GM19324 (cell line): ENCODE measurements at regions not wholly inside any gene's neighbourhood (a gene's known extent, or its start where the extent isn't known, plus 50 kb on each side); places are given as distances from the start of the nearest gene placed in this dataset.

Experiments used
- ATAC-seq: cut with Tn5 transposase; IDR thresholded peaks from one replicate; pipeline ENCODE4 v1.9.1; 2021; ENCODE audit warnings: mild to moderate bottlenecking, moderate library complexity; ENCODE audit not compliant: unreplicated experiment, low FRiP score

DNA sequence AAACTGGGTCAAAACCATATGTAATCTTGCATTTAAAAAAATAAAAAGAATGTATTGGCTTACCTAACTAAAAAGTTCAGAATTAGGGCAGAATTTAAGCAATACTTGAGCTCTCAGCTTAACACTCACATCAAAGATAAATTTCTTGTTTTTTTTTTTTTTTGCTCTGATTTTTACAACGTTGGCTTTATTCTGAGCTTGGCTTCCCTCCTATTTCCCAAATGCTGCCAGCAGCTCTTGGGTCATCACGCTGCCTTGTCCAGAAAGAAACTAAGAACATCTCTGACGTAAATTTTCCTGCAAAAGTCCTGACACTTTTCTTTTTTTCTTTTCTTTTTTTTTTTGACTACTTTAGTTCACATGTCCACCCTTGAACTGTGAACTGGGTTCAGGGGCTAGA lies 150.6 kb upstream of the TGFBR2 start:
- no peak for ATAC-seq

GRCh38 chr3:30456264-30456663 lies 150.1 kb upstream of the TGFBR2 start:
- ATAC-seq = no peak

- no peak for ATAC-seq
Observed at GRCh38 chr3:30457081-30457480, 149.3 kb upstream of the TGFBR2 start.

- ATAC-seq = no peak
Observed at GRCh38 chr3:30457726-30458125, 148.7 kb upstream of the TGFBR2 start.

- ATAC-seq = no peak
Observed at GRCh38 chr3:30458376-30459171, 147.8 kb upstream of the TGFBR2 start.

DNA sequence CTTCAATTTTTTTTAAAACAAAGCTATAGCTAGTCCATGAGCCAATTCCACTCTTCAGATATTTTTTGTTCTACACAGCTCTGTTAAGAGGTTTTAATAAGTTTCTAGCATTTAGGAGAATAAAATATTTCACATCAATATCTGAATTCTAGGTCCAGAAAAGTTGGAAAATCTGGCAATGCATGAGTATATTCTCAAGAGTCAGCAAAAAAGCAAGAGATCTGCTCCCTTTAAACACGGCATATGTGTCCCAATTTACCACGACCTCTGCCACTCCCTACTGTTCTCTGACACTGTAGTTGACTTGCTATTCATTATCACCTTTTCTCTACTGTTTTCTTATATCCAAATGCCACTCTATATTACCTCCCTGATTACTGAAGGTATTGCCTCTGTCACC lies 145.1 kb upstream of the TGFBR2 start:
- ATAC-seq = no peak

GRCh38 chr3:30462721-30463470 lies 143.5 kb upstream of the TGFBR2 start:
- no peak for ATAC-seq

GRCh38 chr3:30464381-30464780 lies 142.0 kb upstream of the TGFBR2 start:
- no peak for ATAC-seq

- ATAC-seq = no peak
Observed at GRCh38 chr3:30465454-30465853, 140.9 kb upstream of the TGFBR2 start.

- no peak for ATAC-seq
Observed at GRCh38 chr3:30467596-30468238, 138.7 kb upstream of the TGFBR2 start.

DNA sequence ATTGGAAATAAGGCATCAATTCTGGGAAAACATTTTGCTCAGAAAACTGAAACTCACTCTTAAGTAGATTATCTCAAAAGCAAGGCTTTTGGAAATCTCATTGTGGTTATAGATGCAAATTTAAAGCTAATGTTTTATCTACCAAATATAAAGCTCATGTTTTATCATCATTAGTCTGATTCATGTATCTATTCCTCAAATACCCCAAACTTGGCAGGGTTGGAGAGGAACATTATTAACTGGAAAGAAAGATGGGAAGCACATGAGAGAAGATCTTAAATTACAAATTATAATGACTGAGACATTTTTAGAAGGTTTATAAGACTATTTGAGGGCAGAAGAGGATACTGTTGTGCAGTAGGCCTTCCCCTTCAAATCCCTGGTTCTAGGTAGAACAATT lies 137.3 kb upstream of the TGFBR2 start:
- no peak for ATAC-seq

- no peak for ATAC-seq
Observed at GRCh38 chr3:30470496-30470895, 135.9 kb upstream of the TGFBR2 start.

DNA sequence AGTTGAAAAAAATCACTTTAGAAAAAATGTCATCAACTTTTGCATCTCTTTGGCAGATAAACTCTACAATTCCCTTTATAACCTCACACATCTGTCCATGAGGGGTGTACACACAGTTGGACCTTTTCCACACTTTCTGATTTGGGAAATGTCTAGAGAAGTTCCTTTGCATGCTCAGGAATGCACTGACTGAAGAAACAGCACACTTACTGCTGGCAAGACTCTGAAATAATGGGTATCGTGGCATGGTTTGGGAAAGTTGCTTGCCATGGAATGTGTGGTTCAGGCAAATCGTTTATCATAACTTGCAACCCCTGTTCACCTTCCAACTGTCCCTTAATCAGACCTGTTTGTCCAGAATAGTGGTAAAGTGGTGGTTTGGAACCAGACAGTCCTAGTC lies 135.3 kb upstream of the TGFBR2 start:
- ATAC-seq = no peak

GRCh38 chr3:30471796-30472489 lies 134.5 kb upstream of the TGFBR2 start:
- no peak for ATAC-seq

GRCh38 chr3:30473374-30474051 lies 132.9 kb upstream of the TGFBR2 start:
- no peak for ATAC-seq

- no peak for ATAC-seq
Observed at GRCh38 chr3:30474371-30474770, 132.0 kb upstream of the TGFBR2 start.

GRCh38 chr3:30475038-30475808 lies 131.2 kb upstream of the TGFBR2 start:
- ATAC-seq = peak; percentile 78

DNA sequence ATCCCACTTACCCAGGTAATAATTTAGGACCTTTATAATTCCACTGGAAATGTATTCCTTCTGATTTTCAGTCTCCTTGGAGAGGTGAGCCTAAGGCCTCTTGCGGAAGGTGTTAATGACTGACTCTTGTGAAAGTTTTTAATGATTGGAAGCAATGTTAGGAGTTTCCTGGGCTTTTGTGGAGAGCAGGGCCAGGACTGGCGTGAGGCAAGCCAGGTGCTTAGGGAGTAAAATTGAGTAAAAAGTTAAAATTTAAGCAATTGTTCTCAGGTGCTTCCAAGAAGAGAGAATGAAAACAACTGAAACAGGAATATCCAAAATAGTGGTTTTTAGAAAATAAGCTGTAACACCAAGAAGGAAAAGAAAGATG lies 130.6 kb upstream of the TGFBR2 start:
- ATAC-seq = no peak

DNA sequence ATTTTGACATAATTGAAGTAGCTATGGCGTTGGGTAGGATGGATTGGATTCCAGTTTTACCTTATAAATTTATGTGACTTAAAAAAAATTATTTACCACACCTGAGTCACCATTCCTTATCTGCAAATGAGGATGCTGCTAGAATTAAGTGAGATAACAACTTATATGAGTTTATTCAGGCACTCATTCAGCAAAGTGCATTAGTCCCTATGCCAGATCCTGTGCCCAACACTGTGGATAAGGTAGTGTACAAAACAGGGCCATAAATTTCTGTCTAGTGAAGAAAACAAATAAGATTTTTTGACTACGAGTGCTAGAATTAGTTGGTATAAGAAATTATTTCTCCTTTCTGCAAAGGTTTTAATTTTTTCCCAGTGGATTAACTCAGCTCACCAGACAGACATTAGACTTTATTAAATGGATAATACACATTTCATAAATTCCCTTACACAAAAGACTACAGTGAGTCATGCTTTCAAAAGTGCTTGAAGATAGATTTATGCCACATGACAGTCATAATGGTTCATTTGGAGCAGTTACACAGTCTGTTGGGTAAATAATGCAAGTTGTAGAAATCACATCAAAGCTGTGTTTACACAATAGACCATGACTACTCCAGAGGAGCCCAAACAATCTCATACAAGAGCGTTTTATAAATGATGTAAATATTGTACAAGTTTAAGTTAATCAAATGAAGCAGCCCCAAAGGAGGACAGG lies 129.9 kb upstream of the TGFBR2 start:
- no peak for ATAC-seq
